ENCODE measurements at regions not wholly inside any gene's neighbourhood (a gene's known extent, or its start where the extent isn't known, plus 50 kb on each side); places are given as distances from the start of the nearest gene placed in this dataset.

- ChIA-PET CTCF (no interaction called here), POLR2A (no interaction called here)
- Mint-ChIP-seq H3K4me1 (no peaks in the 10 kb centered on the region), H3K4me3 (no peak overlapping the region), H3K27ac (no peak overlapping the region), H3K9me3 (no peaks in the 10 kb centered on the region), H3K27me3 (no peaks in the 10 kb centered on the region), H3K36me3 (ENCODE audit: low read depth) (no peaks in the 10 kb centered on the region)
- ATAC-seq (ENCODE audit: low read depth) = no peak
- TF ChIP-seq, protein P1, sequence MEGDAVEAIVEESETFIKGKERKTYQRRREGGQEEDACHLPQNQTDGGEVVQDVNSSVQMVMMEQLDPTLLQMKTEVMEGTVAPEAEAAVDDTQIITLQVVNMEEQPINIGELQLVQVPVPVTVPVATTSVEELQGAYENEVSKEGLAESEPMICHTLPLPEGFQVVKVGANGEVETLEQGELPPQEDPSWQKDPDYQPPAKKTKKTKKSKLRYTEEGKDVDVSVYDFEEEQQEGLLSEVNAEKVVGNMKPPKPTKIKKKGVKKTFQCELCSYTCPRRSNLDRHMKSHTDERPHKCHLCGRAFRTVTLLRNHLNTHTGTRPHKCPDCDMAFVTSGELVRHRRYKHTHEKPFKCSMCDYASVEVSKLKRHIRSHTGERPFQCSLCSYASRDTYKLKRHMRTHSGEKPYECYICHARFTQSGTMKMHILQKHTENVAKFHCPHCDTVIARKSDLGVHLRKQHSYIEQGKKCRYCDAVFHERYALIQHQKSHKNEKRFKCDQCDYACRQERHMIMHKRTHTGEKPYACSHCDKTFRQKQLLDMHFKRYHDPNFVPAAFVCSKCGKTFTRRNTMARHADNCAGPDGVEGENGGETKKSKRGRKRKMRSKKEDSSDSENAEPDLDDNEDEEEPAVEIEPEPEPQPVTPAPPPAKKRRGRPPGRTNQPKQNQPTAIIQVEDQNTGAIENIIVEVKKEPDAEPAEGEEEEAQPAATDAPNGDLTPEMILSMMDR (IDR thresholded peaks at IDR 0.05) = no peak
- intact Hi-C loops (cut with micrococcal nuclease) = no loop called here
- DNase-seq = no peak
Measured at GRCh38 chr13:97528518-97528917, 94.5 kb downstream of the RAP2A start.

DNA sequence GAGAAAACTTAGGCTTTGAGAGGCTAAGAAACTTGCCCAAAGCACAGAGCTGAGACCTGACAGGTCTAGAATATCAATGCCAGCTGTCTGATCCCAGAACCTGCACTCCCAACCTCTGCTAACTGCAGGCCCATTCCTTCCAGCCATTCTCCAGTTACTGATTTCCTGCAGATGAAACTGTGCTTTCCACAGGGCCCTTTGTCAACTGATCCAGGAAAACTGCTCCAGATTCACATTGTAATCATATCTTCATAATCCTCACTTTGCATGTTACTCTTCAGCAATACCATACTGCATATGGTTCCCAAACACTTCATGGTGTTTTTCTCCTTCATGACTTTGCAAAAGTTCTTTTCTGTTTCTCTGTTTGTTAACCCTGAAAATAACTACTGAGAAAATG, 100.6 kb downstream of the RAP2A start:
- Mint-ChIP-seq H3K4me1 (no peaks in the 10 kb centered on the region), H3K27ac (no peak overlapping the region), H3K9me3 (no peaks in the 10 kb centered on the region), H3K4me3 (no peak overlapping the region), H3K36me3 (ENCODE audit: low read depth) (no peaks in the 10 kb centered on the region), H3K27me3 (no peaks in the 10 kb centered on the region)
- no peak for ATAC-seq (ENCODE audit: low read depth)
- DNase-seq = no peak
- POLR2A ChIA-PET = no interaction called here
- TF ChIP-seq, protein P1 (IDR thresholded peaks at IDR 0.05) = no peak
- CTCF ChIA-PET = no interaction called here
- intact Hi-C loops (cut with micrococcal nuclease) = no loop called here

DNA sequence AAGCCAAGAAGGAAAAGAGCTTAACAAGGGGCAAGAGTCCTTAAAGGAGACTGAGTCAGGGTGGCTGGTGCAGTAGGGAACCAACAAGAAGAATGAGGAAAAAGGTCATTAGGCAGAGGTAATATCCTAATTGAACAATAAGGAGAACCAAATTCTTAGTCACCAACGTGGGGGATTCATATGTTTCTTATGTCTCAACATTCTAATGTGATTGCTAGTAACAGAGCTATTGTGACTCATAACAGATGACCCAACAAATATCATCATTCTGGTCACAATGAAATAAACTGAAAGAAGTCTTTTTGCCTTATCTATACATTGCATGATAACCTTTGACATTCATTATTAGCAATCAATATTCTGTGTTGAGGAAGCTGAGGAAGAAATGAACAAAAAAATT, 101.6 kb downstream of the RAP2A start:
- no peak for ATAC-seq (ENCODE audit: low read depth)
- intact Hi-C loops (cut with micrococcal nuclease) = no loop called here
- no peak overlapping the region for H3K4me3 Mint-ChIP-seq
- DNase-seq = no peak
- H3K9me3 Mint-ChIP-seq = no peaks in the 10 kb centered on the region
- TF ChIP-seq, protein P1 (IDR thresholded peaks at IDR 0.05) = no peak
- ChIA-PET POLR2A (no interaction called here), CTCF (no interaction called here)
- H3K4me1 Mint-ChIP-seq = no peaks in the 10 kb centered on the region
- H3K27ac Mint-ChIP-seq = no peak overlapping the region
- no peaks in the 10 kb centered on the region for H3K27me3 Mint-ChIP-seq
- H3K36me3 Mint-ChIP-seq (ENCODE audit: low read depth) = no peaks in the 10 kb centered on the region

DNA sequence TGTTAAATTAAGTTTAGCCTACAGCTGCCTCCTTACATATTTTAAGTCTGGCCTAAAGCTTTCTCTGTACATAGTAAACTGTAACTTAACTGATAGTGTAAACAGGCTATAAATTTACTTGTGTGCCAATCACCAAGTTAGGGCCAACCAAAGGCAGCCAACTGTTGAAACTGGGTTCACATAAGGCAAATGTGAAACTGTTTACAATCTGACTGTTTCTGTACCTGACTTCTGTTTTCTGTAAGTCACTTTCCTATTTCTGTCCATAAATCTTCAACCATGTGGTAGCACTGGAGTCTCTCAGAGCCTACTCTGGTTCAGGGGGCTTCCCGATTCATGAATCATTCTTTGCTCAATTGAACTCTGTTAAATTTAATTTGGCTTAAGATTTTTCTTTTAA, 103.1 kb downstream of the RAP2A start:
- DNase-seq = no peak
- H3K4me1 Mint-ChIP-seq = no peaks in the 10 kb centered on the region
- no peaks in the 10 kb centered on the region for H3K9me3 Mint-ChIP-seq
- no peak for ATAC-seq (ENCODE audit: low read depth)
- intact Hi-C loops (cut with micrococcal nuclease) = no loop called here
- no peak overlapping the region for H3K27ac Mint-ChIP-seq
- H3K36me3 Mint-ChIP-seq (ENCODE audit: low read depth) = no peaks in the 10 kb centered on the region
- no peak overlapping the region for H3K4me3 Mint-ChIP-seq
- peaks cover 1% of the 10 kb centered on the region for H3K27me3 Mint-ChIP-seq
- CTCF ChIA-PET = no interaction called here
- POLR2A ChIA-PET = interaction anchor here (0.6 kb wide), 1 partner anchor 14 kb away, joined by 9 read pairs; no protein-coding TSS in a partner anchor
- TF ChIP-seq, protein P1 (IDR thresholded peaks at IDR 0.05) = no peak

DNA sequence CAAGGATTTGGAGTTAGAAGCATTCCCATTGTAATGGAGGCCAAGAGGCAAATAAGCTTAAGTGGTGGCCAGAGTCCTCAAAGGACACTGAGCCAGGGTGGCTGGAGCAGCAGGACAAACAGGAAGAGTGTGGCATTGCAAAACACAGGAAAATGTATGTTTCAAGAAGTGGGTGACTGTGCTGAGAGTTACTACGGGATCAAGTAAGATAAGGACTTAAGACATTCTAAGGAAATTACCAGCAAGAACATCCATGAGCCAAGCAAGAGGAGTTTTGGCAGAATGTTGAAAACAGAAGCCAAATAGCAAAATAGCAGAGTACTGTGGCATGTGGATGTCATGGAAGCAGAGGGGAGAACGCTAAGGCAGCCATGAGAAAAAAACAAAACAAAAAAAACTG, 104.2 kb downstream of the RAP2A start:
- H3K4me1 Mint-ChIP-seq = no peaks in the 10 kb centered on the region
- ATAC-seq (ENCODE audit: low read depth) = no peak
- no peaks in the 10 kb centered on the region for H3K36me3 Mint-ChIP-seq (ENCODE audit: low read depth)

More for the DNA sequence above, 104.2 kb downstream of the RAP2A start:
- POLR2A ChIA-PET = no interaction called here
- Mint-ChIP-seq H3K27me3 (peaks cover 5% of the 10 kb centered on the region), H3K27ac (no peak overlapping the region), H3K9me3 (no peaks in the 10 kb centered on the region), H3K4me3 (no peak overlapping the region)
- intact Hi-C loops (cut with micrococcal nuclease) = no loop called here
- no peak for DNase-seq
- TF ChIP-seq, protein P1 (IDR thresholded peaks at IDR 0.05) = no peak
- CTCF ChIA-PET = no interaction called here

All from activated B cell treated with CpG ODN at 0.5 μM for 24 hours (primary cell).